GM12878 (cell line): ENCODE measurements at regions not wholly inside any gene's neighbourhood (a gene's known extent, or its start where the extent isn't known, plus 50 kb on each side); places are given as distances from the start of the nearest gene placed in this dataset.

Experiments
- CHD2 ChIP-seq: IDR thresholded peaks from 2 replicates; pipeline ENCODE4 v1.6.1; 2011; ENCODE audit warnings: low read depth, low read length, improper control_type of control experiment, borderline replicate concordance
- CHD4 ChIP-seq: fragments of 200-600 bp; sonication (generic); IDR thresholded peaks from 2 replicates; pipeline ENCODE4 v1.6.1; 2016; ENCODE audit warnings: mild to moderate bottlenecking
- KLF5 ChIP-seq: fragments of 450-650 bp; IDR thresholded peaks from 2 replicates; pipeline ENCODE4 v1.6.1; 2014; ENCODE audit warnings: mild to moderate bottlenecking; ENCODE audit not compliant: partially characterized antibody
- MXI1 ChIP-seq: fragments of 150-350 bp; IDR thresholded peaks from 2 replicates; pipeline ENCODE4 v1.6.1; 2011; ENCODE audit warnings: low read depth, mild to moderate bottlenecking, inconsistent platforms, low read length, improper control_type of control experiment
- MYC ChIP-seq: IDR thresholded peaks from 2 replicates; pipeline ENCODE4 v1.6.1; 2011; ENCODE audit warnings: mild to moderate bottlenecking, low read length, moderate library complexity, inconsistent platforms; ENCODE audit not compliant: insufficient read depth, insufficient replicate concordance, insufficient read length, severe bottlenecking
- ZNF274 ChIP-seq: IDR thresholded peaks from one replicate; pipeline ENCODE4 v1.8.0; 2011; ENCODE audit not compliant: insufficient read length, insufficient read depth
- TF ChIP-seq, protein P1 (sequence below), 3 experiments: IDR thresholded peaks in 2 of 3; conservative IDR thresholded peaks in 1 of 3; 2 replicates each; pipeline ENCODE4 v1.5.1; 2011; ENCODE audit warnings: low read depth in 3 of 3, low read length in 3 of 3, mild to moderate bottlenecking in 3 of 3, control low read depth in 2 of 3, moderate library complexity in 2 of 3, inconsistent platforms in 1 of 3, mixed read lengths in 1 of 3; ENCODE audit not compliant: control insufficient read depth in 2 of 3, insufficient read depth in 1 of 3; ENCODE audit errors: extremely low read depth in 1 of 3
- TF ChIP-seq, protein P2 (sequence below): fragments of 450-650 bp; IDR thresholded peaks from 2 replicates; pipeline ENCODE4 v1.6.1; 2017; ENCODE audit warnings: mild to moderate bottlenecking
- TF ChIP-seq, protein P3 (sequence below): fragments of 450-650 bp; IDR thresholded peaks from 2 replicates; pipeline ENCODE4 v1.6.1; 2017; ENCODE audit warnings: mild to moderate bottlenecking, moderate library complexity

DNA sequence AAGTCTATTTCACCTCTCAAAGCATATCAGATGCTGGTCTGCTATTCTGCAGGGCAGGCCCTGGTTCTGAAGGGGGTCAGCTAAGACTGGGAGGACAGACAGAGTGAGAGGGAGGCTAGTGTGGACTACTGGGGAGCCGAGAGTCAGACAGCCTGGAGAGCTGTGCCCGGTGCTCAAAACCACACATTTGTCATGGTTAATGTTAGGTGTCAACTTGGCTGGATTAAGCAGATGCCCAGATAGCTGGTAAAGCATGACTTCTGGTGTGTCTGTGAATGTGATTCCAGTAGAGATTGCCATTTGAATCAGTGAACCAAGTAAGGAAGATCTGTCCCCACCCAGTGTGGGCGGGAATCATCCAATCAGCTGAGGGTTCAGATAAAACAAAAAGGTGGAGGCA, 102.6 kb downstream of the SNX19 start:
- TF ChIP-seq CHD2 = no peak
- no peak for TF ChIP-seq ZNF274
- TF ChIP-seq, protein P1, sequence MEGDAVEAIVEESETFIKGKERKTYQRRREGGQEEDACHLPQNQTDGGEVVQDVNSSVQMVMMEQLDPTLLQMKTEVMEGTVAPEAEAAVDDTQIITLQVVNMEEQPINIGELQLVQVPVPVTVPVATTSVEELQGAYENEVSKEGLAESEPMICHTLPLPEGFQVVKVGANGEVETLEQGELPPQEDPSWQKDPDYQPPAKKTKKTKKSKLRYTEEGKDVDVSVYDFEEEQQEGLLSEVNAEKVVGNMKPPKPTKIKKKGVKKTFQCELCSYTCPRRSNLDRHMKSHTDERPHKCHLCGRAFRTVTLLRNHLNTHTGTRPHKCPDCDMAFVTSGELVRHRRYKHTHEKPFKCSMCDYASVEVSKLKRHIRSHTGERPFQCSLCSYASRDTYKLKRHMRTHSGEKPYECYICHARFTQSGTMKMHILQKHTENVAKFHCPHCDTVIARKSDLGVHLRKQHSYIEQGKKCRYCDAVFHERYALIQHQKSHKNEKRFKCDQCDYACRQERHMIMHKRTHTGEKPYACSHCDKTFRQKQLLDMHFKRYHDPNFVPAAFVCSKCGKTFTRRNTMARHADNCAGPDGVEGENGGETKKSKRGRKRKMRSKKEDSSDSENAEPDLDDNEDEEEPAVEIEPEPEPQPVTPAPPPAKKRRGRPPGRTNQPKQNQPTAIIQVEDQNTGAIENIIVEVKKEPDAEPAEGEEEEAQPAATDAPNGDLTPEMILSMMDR (IDR thresholded peaks at IDR 0.05 in 2 of 3, conservative IDR thresholded peaks at IDR 0.05 in 1 of 3; ENCODE audit: control insufficient read depth in 2 of 3, extremely low read depth in 1 of 3, insufficient read depth in 1 of 3, low read depth in 3 of 3, low read length in 3 of 3) = no peak
- TF ChIP-seq, protein P2, sequence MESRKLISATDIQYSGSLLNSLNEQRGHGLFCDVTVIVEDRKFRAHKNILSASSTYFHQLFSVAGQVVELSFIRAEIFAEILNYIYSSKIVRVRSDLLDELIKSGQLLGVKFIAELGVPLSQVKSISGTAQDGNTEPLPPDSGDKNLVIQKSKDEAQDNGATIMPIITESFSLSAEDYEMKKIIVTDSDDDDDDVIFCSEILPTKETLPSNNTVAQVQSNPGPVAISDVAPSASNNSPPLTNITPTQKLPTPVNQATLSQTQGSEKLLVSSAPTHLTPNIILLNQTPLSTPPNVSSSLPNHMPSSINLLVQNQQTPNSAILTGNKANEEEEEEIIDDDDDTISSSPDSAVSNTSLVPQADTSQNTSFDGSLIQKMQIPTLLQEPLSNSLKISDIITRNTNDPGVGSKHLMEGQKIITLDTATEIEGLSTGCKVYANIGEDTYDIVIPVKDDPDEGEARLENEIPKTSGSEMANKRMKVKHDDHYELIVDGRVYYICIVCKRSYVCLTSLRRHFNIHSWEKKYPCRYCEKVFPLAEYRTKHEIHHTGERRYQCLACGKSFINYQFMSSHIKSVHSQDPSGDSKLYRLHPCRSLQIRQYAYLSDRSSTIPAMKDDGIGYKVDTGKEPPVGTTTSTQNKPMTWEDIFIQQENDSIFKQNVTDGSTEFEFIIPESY = no peak
- no peak for TF ChIP-seq CHD4
- no peak for TF ChIP-seq MYC
- TF ChIP-seq, protein P3, sequence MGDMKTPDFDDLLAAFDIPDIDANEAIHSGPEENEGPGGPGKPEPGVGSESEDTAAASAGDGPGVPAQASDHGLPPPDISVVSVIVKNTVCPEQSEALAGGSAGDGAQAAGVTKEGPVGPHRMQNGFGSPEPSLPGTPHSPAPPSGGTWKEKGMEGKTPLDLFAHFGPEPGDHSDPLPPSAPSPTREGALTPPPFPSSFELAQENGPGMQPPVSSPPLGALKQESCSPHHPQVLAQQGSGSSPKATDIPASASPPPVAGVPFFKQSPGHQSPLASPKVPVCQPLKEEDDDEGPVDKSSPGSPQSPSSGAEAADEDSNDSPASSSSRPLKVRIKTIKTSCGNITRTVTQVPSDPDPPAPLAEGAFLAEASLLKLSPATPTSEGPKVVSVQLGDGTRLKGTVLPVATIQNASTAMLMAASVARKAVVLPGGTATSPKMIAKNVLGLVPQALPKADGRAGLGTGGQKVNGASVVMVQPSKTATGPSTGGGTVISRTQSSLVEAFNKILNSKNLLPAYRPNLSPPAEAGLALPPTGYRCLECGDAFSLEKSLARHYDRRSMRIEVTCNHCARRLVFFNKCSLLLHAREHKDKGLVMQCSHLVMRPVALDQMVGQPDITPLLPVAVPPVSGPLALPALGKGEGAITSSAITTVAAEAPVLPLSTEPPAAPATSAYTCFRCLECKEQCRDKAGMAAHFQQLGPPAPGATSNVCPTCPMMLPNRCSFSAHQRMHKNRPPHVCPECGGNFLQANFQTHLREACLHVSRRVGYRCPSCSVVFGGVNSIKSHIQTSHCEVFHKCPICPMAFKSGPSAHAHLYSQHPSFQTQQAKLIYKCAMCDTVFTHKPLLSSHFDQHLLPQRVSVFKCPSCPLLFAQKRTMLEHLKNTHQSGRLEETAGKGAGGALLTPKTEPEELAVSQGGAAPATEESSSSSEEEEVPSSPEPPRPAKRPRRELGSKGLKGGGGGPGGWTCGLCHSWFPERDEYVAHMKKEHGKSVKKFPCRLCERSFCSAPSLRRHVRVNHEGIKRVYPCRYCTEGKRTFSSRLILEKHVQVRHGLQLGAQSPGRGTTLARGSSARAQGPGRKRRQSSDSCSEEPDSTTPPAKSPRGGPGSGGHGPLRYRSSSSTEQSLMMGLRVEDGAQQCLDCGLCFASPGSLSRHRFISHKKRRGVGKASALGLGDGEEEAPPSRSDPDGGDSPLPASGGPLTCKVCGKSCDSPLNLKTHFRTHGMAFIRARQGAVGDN = no peak
- no peak for TF ChIP-seq MXI1
- TF ChIP-seq KLF5 = no peak
